GM12891 (cell line): ENCODE measurements at regions not wholly inside any gene's neighbourhood (a gene's known extent, or its start where the extent isn't known, plus 50 kb on each side); places are given as distances from the start of the nearest gene placed in this dataset.

Source experiments
- POLR2A ChIP-seq: IDR thresholded peaks from 2 replicates; pipeline ENCODE4 v1.6.1; 2011; ENCODE audit warnings: low read depth, low read length, control low read depth
- TAF1 ChIP-seq: IDR thresholded peaks from 2 replicates; pipeline ENCODE4 v1.6.1; 2011; ENCODE audit warnings: low read depth, low read length, control low read depth

DNA sequence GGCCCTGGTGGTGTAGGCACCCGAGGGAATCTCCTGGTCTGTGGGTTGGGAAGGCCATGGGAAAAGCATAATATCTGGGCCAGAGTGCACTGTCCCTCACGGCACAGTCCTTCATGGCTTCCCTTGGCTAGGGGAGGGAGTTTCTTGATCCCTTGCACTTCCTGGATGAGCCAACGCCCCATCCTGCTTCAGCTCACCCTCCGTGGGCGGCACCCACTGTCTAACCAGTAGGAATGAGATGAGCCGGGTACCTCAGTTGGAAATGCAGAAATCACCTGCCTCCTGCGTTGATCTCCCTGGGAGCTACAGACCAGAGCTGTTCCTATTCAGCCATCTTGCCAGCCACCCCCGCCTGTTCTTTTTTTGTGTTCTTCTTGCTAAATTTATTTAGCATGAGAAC is 134.4 kb downstream of the LEPR start:
- TF ChIP-seq TAF1 (no peak), POLR2A (no peak)
